T follicular helper cell (primary cell): ENCODE measurements at regions not wholly inside any gene's neighbourhood (a gene's known extent, or its start where the extent isn't known, plus 50 kb on each side); places are given as distances from the start of the nearest gene placed in this dataset.
A peak's percentile ranks its signal among the peaks of the same experiment; 100 is the strongest.
"Not testable (repeated sequence)": the region's sequence is repeated elsewhere in the genome, so short reads cannot be mapped to it uniquely, and the experiment has no call there.

ENCODE experiments used
- DNase-seq: peaks from one replicate; pipeline ENCODE4 v3.0.0-alpha.2; 2020; ENCODE audit warnings: low read depth

DNA sequence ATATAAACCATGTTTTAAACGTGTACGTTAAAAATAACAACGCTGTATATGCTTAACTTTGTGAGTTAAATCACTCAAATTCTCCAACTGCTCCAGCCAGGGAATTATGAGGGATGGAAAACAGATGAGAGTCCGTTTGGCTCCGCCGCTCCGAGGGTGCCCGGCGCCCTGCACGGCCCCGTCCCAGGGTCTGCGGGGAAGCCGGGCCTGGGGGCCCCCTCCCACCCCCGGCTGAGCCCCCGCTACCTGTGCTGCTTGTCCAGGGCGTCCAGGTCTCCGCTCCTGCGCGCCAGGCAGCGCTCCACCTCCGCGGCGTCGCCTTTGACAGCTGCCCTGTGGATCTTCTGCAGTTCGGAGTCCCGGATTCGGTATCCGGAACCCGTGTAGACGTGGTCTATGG is 415.5 kb downstream of the FOXD4L4 start:
- DNase-seq: not testable (repeated sequence)

GRCh38 chr9:66153021-66153725 is 416.2 kb downstream of the FOXD4L4 start:
- DNase-seq: peak; percentile 3

DNA sequence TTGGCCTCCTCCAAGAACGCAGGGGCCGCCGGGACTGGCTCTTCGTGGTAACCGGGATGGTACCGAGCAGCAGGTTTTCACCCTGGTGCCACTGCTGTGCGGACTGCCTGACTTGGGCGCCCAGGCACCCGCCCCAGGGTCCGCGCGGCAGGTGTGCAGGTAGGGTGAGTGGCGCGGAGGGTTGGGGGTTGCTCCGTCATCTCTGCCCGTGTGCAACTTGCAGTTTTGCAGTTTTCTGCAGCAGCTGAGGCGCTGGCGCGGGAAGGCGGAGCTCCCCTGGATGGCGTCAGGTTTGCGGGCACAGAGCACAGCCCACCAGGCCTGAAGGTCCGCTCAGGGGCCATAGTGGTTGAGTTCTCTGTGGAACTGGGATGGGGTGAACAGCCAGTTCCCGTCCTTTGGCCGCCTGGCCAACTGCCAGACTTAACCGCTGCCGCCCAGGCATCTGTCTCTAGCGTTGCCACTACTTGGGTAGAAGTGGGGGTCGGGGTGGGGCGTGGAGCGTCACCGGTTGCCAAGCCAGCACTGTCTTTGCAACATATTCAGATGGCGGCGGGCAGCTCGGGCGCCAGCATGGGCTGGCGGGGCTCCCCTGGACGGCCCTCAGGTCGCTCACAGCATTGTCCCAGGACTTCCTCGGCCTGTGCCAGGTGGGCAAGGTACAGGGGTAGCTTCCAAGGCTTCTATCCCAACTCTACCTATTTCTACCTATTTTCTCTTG is 417.2 kb downstream of the FOXD4L4 start:
- DNase-seq: not testable (repeated sequence)

GRCh38 chr9:66182316-66182715 is 445.4 kb downstream of the FOXD4L4 start:
- not testable (repeated sequence) for DNase-seq

GRCh38 chr9:66183648-66184047 is 446.7 kb downstream of the FOXD4L4 start:
- not testable (repeated sequence) for DNase-seq

GRCh38 chr9:66197199-66197598 is 460.3 kb downstream of the FOXD4L4 start:
- DNase-seq: not testable (repeated sequence)

DNA sequence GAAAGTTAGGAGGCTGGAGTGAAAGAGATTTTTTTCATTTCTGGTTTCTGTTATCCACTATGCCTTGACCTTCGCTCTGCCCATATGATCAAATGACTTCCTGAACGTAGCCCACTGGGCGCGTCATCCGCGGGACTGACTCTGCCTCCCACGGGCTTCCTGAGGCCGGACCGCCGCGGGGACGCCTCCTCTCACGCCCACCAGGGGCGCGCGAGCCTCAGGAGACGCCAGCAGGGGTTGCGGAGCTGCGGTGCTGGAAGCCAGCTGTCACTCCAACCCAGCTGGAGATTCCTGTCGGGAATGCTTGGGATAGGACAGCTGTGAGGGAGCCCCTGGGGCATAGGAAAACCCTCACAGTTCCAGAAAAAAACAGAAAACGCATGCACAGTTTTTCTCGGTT is 461.5 kb downstream of the FOXD4L4 start:
- DNase-seq: not testable (repeated sequence)

DNA sequence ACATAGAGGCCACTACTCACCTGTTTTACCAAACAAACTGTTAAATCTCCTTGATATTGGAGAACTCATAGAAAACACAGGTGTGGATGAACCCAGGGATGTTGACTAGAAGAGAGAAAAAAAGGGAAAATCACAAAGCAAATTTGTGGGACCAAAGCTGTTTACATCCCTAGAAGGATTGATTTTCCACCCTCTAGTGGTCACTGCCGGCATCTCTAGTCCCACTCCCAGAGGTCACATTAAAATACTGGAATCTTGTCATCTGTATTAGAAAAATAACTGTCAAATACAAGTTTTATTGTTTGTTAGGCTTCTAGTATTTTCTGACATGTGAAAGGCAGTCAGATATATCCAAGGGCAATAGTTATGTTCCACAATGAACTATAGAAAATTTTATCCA is 469.7 kb downstream of the FOXD4L4 start:
- not testable (repeated sequence) for DNase-seq

DNA sequence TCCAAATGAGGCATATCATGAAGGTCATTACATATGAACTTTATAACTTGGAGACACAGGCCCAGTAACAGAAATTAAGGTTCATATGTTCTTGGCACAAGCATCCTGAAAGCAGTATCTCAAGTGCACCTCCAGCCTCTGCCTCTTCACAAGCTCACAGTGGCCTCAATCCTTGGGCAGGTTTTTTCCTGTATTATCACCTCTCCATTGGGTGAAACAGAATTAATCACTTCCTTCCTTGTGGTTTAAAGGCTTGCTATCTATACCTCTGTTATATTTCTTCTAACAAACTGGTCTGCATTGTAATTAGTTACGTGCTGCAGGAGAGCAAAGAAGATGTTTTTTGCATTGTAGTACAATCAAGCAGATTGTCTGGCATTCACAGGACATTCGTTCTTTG is 471.0 kb downstream of the FOXD4L4 start:
- not testable (repeated sequence) for DNase-seq

DNA sequence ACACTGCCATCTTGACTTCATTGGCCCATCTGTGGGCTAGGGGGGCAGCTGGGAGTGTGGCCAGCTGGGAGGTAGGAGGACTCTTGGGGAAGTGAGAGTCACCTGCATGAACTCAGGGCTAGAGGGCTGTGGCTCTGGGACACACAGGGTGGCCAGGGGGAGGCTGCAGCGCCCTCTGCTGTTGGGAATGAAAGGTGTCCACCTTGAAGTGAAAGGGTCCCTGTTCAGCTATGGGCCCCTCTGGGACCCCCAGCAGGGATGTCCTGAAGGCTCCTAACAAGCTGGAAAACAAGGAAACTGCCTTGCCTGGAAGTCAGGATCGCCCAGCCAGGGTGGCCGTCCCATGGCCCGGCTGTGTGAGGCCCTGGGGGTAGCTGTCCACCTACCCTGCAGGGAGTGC is 507.8 kb downstream of the FOXD4L4 start:
- not testable (repeated sequence) for DNase-seq

GRCh38 chr9:66245481-66245880 is 508.5 kb downstream of the FOXD4L4 start:
- DNase-seq: not testable (repeated sequence)

DNA sequence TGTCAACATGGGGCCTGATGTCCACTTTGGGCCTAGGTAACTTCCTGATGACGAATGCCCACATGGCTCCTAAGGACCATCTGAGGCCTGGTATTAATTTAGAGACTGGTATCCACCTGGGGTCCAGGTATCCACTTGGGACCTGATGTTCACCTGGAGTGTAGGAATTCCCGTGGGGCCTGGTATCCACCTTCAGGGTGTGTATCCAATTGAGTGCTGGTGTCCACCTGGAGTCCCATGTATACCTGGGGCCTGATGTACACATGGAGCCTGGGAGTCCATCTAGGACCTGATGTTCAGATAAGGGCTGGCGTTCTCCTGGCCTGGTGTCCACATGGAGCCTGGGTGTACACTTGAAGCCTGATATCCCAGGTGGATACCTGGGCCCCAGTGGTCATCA is 520.6 kb downstream of the FOXD4L4 start:
- not testable (repeated sequence) for DNase-seq

- DNase-seq: not testable (repeated sequence)
These were observed 524.6 kb downstream of the FOXD4L4 start for GRCh38 chr9:66261576-66261975.

DNA sequence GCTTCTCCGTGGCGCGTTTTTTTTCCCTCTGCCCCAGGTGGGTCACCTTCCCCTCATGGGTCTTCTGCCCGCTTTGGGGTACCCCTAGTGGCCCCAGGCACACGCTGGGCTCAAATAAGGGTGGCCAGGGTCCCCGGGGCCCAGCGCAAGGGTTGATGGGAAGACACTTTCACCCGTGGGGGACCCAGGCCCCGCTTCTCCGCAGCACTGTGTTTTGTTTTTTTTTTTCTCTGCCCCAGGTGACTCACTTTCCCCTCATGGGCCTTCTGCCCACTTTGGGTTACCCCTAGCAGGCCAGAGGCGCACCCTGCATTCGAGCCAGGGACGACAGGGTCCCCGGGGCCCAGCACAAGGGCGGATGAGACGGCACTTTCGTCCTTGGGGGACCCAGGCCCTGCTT is 526.7 kb downstream of the FOXD4L4 start:
- not testable (repeated sequence) for DNase-seq

DNA sequence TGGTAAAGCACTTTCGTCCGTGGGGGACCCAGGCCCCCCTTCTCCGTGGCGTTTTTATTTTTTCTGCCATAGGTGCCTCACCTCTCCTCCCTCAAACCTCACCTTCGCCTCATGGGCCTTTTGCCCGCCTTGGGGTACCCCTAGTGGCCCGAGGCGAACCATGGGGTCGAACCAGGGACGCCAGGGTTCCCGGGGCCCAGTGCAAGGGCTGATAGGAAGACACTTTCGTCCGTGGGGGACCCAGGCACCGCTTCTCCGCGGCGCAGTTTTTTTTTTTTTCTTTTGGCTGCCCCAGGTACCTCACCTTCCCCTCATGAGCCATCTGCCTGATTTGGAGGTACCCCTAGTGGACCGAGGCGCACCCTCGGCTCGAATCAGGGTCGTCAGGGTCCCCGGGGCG is 527.8 kb downstream of the FOXD4L4 start:
- DNase-seq: not testable (repeated sequence)

DNA sequence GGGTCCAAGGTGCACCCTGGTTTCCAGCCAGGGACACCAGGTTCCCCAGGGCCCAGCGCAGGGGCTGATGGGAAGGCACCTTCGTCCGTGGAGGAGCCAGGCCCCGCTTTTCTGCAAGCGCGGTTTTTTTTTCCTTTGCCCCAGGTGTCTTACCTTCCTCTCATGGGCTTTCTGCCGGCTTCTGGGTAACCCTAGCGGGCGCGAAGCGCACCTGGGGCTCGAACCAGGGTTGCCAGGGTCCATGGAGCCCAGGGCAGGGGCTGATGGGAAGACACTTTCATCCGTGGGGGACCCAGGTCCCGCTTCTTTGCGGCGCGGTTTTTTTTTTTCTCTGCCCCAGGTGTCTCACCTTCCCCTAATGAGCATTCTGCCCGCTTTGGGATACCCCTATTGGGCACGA is 529.3 kb downstream of the FOXD4L4 start:
- not testable (repeated sequence) for DNase-seq

DNA sequence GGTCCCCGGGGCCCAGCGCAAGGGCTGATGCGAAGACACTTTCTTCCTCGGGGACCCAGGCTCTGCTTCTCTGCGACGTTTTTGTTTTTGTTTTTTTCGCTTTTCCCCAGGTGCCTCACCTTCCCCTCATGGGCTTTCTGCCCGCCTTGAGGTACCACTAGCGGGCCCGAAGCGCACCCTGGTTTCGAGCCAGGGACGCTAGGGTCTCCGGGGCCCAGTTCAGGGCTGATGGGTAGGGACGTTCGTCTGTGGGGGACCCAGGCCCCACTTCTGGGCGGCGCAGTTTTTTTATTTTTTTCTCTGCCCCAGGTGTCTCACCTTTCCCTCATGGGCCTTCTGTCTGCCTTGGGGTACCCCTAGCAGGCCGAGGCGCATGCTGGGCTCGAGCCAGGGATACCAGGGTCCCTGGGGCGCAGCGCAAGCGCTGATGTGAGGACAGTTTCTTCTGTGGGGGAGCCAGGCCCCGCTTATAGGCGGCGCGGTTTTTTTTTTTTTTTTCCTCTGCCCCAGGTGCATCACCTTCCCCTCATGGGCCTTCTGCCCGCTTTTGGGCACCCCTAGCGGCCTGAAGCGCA is 530.0 kb downstream of the FOXD4L4 start:
- DNase-seq: not testable (repeated sequence)

DNA sequence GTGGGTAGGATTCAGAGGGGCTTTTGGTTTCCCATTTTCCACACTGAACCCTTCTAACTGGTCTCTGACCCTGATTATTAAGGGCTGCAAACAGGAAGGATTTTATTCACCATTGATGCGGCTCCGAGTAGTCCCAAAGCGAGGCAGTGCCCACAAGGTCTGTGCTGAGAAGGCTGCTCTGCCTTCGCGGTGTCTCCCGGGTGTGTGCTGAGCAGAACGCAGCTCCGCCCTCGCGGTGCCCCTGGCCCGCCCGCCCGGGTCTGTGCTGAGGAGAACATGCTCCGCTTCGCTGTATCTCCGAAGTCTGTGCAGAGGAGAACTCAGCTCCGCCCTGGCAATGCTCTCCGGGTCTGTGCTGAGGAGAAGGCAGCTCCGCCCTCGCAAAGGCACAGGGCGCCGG is 530.7 kb downstream of the FOXD4L4 start:
- not testable (repeated sequence) for DNase-seq

GRCh38 chr9:66269024-66269423 is 532.1 kb downstream of the FOXD4L4 start:
- DNase-seq: not testable (repeated sequence)

- DNase-seq: peak; percentile 19
These were observed 532.8 kb downstream of the FOXD4L4 start for GRCh38 chr9:66269783-66270182.

- DNase-seq: not testable (repeated sequence)
These were observed 541.9 kb downstream of the FOXD4L4 start for GRCh38 chr9:66278809-66279208.
